Effector memory CD4-positive, alpha-beta T cell (primary cell): ENCODE measurements at regions not wholly inside any gene's neighbourhood (a gene's known extent, or its start where the extent isn't known, plus 50 kb on each side); places are given as distances from the start of the nearest gene placed in this dataset.
"Not testable (repeated sequence)": the region's sequence is repeated elsewhere in the genome, so short reads cannot be mapped to it uniquely, and the experiment has no call there.

Experiments used
- DNase-seq, 3 donors: peaks; one replicate each; pipeline ENCODE4 v3.0.0-alpha.2; 2020
- H3K27ac ChIP-seq: 2 replicates; pipeline ENCODE4 v1.7.0; 2013; ENCODE audit warnings: mild to moderate bottlenecking, low read length, moderate library complexity; ENCODE audit not compliant: insufficient read depth, poor library complexity, severe bottlenecking
- H3K27me3 ChIP-seq: replicated peaks from 2 replicates; pipeline ENCODE4 v1.7.0; 2013; ENCODE audit warnings: mild to moderate bottlenecking, low read length; ENCODE audit not compliant: insufficient read depth, control insufficient read depth, poor library complexity, severe bottlenecking
- H3K36me3 ChIP-seq: 2 replicates; pipeline ENCODE4 v1.7.0; 2013; ENCODE audit warnings: mild to moderate bottlenecking, low read length, moderate library complexity; ENCODE audit not compliant: control insufficient read depth, insufficient read depth
- H3K4me1 ChIP-seq: 2 replicates; pipeline ENCODE4 v1.7.0; 2013; ENCODE audit warnings: low read length, mild to moderate bottlenecking; ENCODE audit not compliant: control insufficient read depth, insufficient read depth, poor library complexity, severe bottlenecking
- H3K4me3 ChIP-seq: 2 replicates; pipeline ENCODE4 v1.7.0; 2013; ENCODE audit warnings: low read length, low read depth, mild to moderate bottlenecking; ENCODE audit not compliant: insufficient read depth, poor library complexity, severe bottlenecking
- H3K9me3 ChIP-seq: 2 replicates; pipeline ENCODE4 v1.7.0; 2013; ENCODE audit warnings: mild to moderate bottlenecking, low read length, moderate library complexity; ENCODE audit not compliant: control insufficient read depth

- not testable (repeated sequence) for H3K27ac ChIP-seq, H3K36me3 ChIP-seq, H3K9me3 ChIP-seq, H3K4me1 ChIP-seq, H3K4me3 ChIP-seq, DNase-seq, H3K27me3 ChIP-seq
Measured at GRCh38 chr21:6569152-6569551, 3952.2 kb upstream of the TPTE start.

DNA sequence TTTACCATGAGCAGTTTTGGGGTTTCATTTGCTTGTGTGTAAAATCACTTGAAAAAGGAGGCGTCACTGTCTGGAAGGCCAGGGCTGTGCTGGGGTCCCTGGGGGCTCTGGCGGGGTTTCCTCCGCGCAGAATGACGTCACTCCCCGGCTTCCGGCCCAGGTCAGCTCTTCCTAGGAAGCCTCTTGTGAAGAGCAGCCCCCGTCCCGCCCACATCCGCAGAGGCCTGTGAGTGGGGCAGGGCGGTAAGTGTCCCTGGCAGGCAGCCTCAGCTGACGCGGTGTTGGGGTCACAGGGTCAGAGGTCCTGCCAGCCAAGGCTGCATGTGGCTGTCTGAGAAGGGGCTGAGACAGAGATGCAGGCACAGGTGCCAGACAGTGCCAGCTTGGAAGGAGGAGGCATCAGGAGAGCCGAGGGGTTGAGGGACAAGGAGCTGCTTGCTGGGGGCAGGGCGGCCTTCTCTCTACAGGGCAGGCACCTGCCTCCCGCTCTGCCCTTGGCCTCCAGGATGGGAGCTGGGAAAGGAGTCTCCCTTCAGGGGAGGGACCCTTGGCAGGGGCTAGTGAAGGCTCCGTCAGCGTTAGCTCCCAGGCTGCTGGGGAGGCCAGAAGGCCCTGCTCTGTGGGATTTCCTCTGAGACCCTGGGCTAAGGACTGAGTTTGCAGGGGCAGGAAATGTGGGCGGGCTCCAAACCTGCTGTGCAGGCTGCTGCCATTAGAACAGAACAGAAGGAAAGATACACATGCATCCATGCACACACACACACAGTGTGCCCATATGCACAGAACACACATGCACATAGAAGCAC is 3951.6 kb upstream of the TPTE start:
- not testable (repeated sequence) for H3K9me3 ChIP-seq, H3K27ac ChIP-seq, H3K27me3 ChIP-seq, H3K4me1 ChIP-seq, DNase-seq, H3K36me3 ChIP-seq, H3K4me3 ChIP-seq

DNA sequence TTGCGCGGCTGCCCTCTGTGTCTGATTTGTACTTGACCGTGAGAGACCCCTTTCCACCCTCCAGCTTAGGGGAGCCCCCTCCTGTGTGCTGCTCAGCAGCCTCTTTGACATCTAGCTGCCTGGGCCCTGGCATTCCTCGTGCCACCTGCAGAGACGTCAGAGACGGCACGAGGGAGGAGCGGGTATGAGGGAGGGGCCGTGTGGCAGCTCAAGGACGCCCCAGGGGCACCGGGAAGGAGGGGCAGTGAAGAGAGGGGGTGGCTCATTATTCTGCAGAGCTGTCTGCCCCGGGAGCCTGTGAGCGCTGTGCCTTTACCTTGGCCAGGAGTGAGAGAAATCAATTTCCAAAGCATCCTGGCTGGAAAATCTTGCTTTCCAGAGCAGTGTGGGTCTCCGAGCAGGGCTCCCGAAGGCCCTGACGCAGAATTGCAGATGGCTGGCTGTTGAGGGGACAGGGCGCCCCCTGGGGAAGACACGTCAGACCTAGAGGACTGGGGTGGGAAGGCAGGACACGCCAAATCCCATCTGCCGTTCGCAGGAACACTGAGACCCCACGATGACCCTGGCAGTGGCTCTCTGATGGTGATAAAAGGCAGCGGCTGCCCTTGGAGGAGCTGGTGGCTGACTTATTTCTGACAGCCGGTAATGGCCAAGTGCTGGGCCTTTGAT is 3950.5 kb upstream of the TPTE start:
- not testable (repeated sequence) for H3K4me3 ChIP-seq, H3K27me3 ChIP-seq, H3K36me3 ChIP-seq, DNase-seq, H3K27ac ChIP-seq, H3K4me1 ChIP-seq, H3K9me3 ChIP-seq

- not testable (repeated sequence) for H3K27ac ChIP-seq, H3K4me1 ChIP-seq, H3K36me3 ChIP-seq, DNase-seq, H3K9me3 ChIP-seq, H3K4me3 ChIP-seq, H3K27me3 ChIP-seq
Measured at GRCh38 chr21:6573576-6573975, 3947.8 kb upstream of the TPTE start.

GRCh38 chr21:6579801-6580200 is 3941.6 kb upstream of the TPTE start:
- not testable (repeated sequence) for H3K36me3 ChIP-seq, H3K4me1 ChIP-seq, H3K27ac ChIP-seq, DNase-seq, H3K27me3 ChIP-seq, H3K4me3 ChIP-seq, H3K9me3 ChIP-seq
